Progenitor cell of endocrine pancreas (in vitro differentiated cells): ENCODE measurements at regions not wholly inside any gene's neighbourhood (a gene's known extent, or its start where the extent isn't known, plus 50 kb on each side); places are given as distances from the start of the nearest gene placed in this dataset.

Source experiments
- DNase-seq: peaks from one replicate; pipeline ENCODE4 v3.0.0; 2021; ENCODE audit warnings: low spot score; ENCODE audit not compliant: unreplicated experiment
- H3K27ac Mint-ChIP-seq: 2 replicates; pipeline ENCODE4 v1.8.0; 2021; ENCODE audit warnings: mild to moderate bottlenecking, moderate library complexity, mixed read lengths
- H3K27me3 Mint-ChIP-seq: 2 replicates; pipeline ENCODE4 v1.8.0; 2021; ENCODE audit warnings: mixed read lengths
- H3K36me3 Mint-ChIP-seq: 2 replicates; pipeline ENCODE4 v1.8.0; 2022; ENCODE audit warnings: mixed read lengths; ENCODE audit not compliant: insufficient read depth
- H3K4me1 Mint-ChIP-seq: 2 replicates; pipeline ENCODE4 v1.8.0; 2021; ENCODE audit warnings: low read depth, mixed read lengths
- H3K4me3 Mint-ChIP-seq: 2 replicates; pipeline ENCODE4 v1.8.0; 2021; ENCODE audit warnings: low read depth, mild to moderate bottlenecking, moderate library complexity, mixed read lengths
- H3K9me3 Mint-ChIP-seq: 2 replicates; pipeline ENCODE4 v1.8.0; 2021; ENCODE audit warnings: low read depth, mixed read lengths
- CTCF ChIP-seq: fragments of 200-600 bp; sonication (generic); IDR thresholded peaks from one replicate; pipeline ENCODE4 v1.5.0; 2021; ENCODE audit warnings: antibody characterized with exemption, mild to moderate bottlenecking; ENCODE audit not compliant: unreplicated experiment

GRCh38 chr9:106051545-106051944 is 357.2 kb downstream of the TMEM38B start:
- peaks cover 7% of the 10 kb centered on the region for H3K9me3 Mint-ChIP-seq
- H3K27me3 Mint-ChIP-seq: no peaks in the 10 kb centered on the region
- H3K4me3 Mint-ChIP-seq: no peak overlapping the region
- H3K27ac Mint-ChIP-seq: no peak overlapping the region
- TF ChIP-seq CTCF: no peak
- H3K36me3 Mint-ChIP-seq: no peaks in the 10 kb centered on the region
- DNase-seq: no peak
- H3K4me1 Mint-ChIP-seq: no peaks in the 10 kb centered on the region

- Mint-ChIP-seq H3K4me3 (no peak overlapping the region), H3K27me3 (no peaks in the 10 kb centered on the region), H3K9me3 (peaks cover 3% of the 10 kb centered on the region), H3K36me3 (no peaks in the 10 kb centered on the region), H3K27ac (no peak overlapping the region), H3K4me1 (no peaks in the 10 kb centered on the region)
- TF ChIP-seq CTCF: no peak
- no peak for DNase-seq
These were observed 357.8 kb downstream of the TMEM38B start for GRCh38 chr9:106052166-106052565.

- TF ChIP-seq CTCF: no peak
- Mint-ChIP-seq H3K27me3 (no peaks in the 10 kb centered on the region), H3K9me3 (peaks cover 3% of the 10 kb centered on the region), H3K36me3 (no peaks in the 10 kb centered on the region), H3K4me1 (no peaks in the 10 kb centered on the region), H3K27ac (no peak overlapping the region), H3K4me3 (no peak overlapping the region)
- DNase-seq: no peak
These were observed 358.4 kb downstream of the TMEM38B start for GRCh38 chr9:106052735-106053134.

GRCh38 chr9:106056328-106056727 is 362.0 kb downstream of the TMEM38B start:
- no peak overlapping the region for H3K27ac Mint-ChIP-seq
- no peak for TF ChIP-seq CTCF
- H3K4me1 Mint-ChIP-seq: no peaks in the 10 kb centered on the region
- H3K36me3 Mint-ChIP-seq: no peaks in the 10 kb centered on the region
- H3K9me3 Mint-ChIP-seq: no peaks in the 10 kb centered on the region
- H3K27me3 Mint-ChIP-seq: no peaks in the 10 kb centered on the region
- no peak for DNase-seq
- H3K4me3 Mint-ChIP-seq: no peak overlapping the region

- no peaks in the 10 kb centered on the region for H3K36me3 Mint-ChIP-seq
- H3K9me3 Mint-ChIP-seq: no peaks in the 10 kb centered on the region
- no peaks in the 10 kb centered on the region for H3K27me3 Mint-ChIP-seq
- no peak for TF ChIP-seq CTCF
- H3K4me1 Mint-ChIP-seq: no peaks in the 10 kb centered on the region
- no peak overlapping the region for H3K4me3 Mint-ChIP-seq
- H3K27ac Mint-ChIP-seq: no peak overlapping the region
- no peak for DNase-seq
These were observed 364.1 kb downstream of the TMEM38B start for GRCh38 chr9:106058460-106058859.
